ENCODE measurements at regions not wholly inside any gene's neighbourhood (a gene's known extent, or its start where the extent isn't known, plus 50 kb on each side); places are given as distances from the start of the nearest gene placed in this dataset.

DNA sequence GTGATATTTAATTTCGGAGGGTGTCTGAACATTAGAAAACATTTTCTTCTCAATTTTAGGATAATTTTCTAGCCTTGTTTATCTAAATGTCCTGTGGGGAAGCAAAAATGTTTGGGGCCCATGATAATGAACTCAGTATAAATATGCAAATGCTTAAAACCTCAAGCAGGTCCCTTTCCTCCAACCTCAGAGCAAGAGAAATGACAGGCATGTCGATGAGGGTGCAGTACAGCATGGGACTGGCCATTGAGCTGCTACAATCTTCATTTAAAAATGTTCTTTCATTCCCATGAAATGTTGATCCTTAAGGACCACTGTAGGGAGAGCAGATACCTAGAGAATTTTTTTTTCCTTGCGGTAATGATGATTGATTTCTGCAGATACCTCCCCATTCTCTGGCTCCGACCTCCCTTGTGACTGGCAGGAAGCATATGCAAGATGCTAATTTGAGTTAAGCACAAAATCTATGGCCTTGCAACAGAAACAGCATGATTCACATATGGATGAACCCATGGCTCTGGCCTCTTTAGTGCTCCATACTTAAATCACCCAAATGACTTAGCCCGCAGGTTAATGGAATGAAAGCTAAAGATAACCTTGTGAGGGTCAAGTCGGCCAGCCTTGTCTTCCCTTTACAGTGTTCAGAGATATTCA, 243.3 kb downstream of the SOX4 start:
- TF ChIP-seq POLR2A (IDR thresholded peaks at IDR 0.05; ENCODE audit: low read depth, low read length) (no peak), EZH2 (IDR thresholded peaks at IDR 0.05; ENCODE audit: borderline replicate concordance, low read depth, low read length, severe bottlenecking) (no peak)
- TF ChIP-seq, protein P1, sequence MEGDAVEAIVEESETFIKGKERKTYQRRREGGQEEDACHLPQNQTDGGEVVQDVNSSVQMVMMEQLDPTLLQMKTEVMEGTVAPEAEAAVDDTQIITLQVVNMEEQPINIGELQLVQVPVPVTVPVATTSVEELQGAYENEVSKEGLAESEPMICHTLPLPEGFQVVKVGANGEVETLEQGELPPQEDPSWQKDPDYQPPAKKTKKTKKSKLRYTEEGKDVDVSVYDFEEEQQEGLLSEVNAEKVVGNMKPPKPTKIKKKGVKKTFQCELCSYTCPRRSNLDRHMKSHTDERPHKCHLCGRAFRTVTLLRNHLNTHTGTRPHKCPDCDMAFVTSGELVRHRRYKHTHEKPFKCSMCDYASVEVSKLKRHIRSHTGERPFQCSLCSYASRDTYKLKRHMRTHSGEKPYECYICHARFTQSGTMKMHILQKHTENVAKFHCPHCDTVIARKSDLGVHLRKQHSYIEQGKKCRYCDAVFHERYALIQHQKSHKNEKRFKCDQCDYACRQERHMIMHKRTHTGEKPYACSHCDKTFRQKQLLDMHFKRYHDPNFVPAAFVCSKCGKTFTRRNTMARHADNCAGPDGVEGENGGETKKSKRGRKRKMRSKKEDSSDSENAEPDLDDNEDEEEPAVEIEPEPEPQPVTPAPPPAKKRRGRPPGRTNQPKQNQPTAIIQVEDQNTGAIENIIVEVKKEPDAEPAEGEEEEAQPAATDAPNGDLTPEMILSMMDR (IDR thresholded peaks at IDR 0.05; ENCODE audit: extremely low read depth in 1 of 2, insufficient read depth in 1 of 2, low read depth in 1 of 2, low read length in 2 of 2) = no peak
- TF ChIP-seq, protein P2, sequence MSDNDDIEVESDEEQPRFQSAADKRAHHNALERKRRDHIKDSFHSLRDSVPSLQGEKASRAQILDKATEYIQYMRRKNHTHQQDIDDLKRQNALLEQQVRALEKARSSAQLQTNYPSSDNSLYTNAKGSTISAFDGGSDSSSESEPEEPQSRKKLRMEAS (IDR thresholded peaks at IDR 0.05; ENCODE audit: insufficient read depth, insufficient read length) = no peak

Data from endothelial cell of umbilical vein (primary cell).